ENCODE measurements at regions not wholly inside any gene's neighbourhood (a gene's known extent, or its start where the extent isn't known, plus 50 kb on each side); places are given as distances from the start of the nearest gene placed in this dataset.

GRCh38 chr3:177604181-177604580 lies 406.9 kb upstream of the TBL1XR1 start:
- Histone ChIP-seq H3K4me2 (ENCODE audit: insufficient read depth, low read length) (no peak overlapping the region), H2AFZ (ENCODE audit: low read depth, low read length) (no peak overlapping the region), H3K4me1 (ENCODE audit: control insufficient read depth, extremely low read depth, insufficient read depth, low read length) (peaks cover 13% of the 10 kb centered on the region), H3K27me3 (ENCODE audit: control insufficient read depth in 2 of 2, insufficient read depth in 2 of 2, low read length in 2 of 2) (no peaks in the 10 kb centered on the region), H4K20me1 (replicated peaks; ENCODE audit: control insufficient read depth, extremely low read depth, insufficient read depth, low read length) (no peaks in the 10 kb centered on the region), H3K27ac (ENCODE audit: insufficient read depth, low read depth, low read length) (no peak overlapping the region), H3K9me3 (replicated peaks; ENCODE audit: control insufficient read depth, insufficient read depth, low read length) (no peaks in the 10 kb centered on the region), H3K9me1 (replicated peaks; ENCODE audit: control insufficient read depth, extremely low read depth, insufficient read depth, low read length) (no peaks in the 10 kb centered on the region), H3K9ac (replicated peaks; ENCODE audit: extremely low read depth, insufficient read depth, low read length) (no peak overlapping the region), H3K4me3 (replicated peaks in 1 of 3; ENCODE audit: insufficient read depth in 1 of 3, low read depth in 1 of 3, low read length in 3 of 3) (no peak overlapping the region), H3K36me3 (ENCODE audit: control insufficient read depth in 2 of 2, extremely low read depth in 1 of 2, insufficient read depth in 2 of 2, low read length in 2 of 2) (no peaks in the 10 kb centered on the region), H3K79me2 (ENCODE audit: control insufficient read depth, insufficient read depth, low read length) (no peaks in the 10 kb centered on the region)
- TF ChIP-seq POLR2AphosphoS5 (IDR thresholded peaks at IDR 0.05; ENCODE audit: insufficient read depth, low read depth, low read length) = no peak
- TF ChIP-seq MYC (IDR thresholded peaks at IDR 0.05; ENCODE audit: low read depth, low read length) = no peak
- no peak for TF ChIP-seq POLR2A (IDR thresholded peaks at IDR 0.05; ENCODE audit: low read depth, low read length)
- no peak for TF ChIP-seq MAX (IDR thresholded peaks at IDR 0.05; ENCODE audit: insufficient read depth, insufficient read length)
- TF ChIP-seq CTCF (IDR thresholded peaks at IDR 0.05; ENCODE audit: extremely low read depth in 1 of 2, insufficient read depth in 1 of 2, low read depth in 1 of 2, low read length in 2 of 2) = no peak
- no peak for TF ChIP-seq GATA2 (IDR thresholded peaks at IDR 0.05; ENCODE audit: insufficient read depth, insufficient read length, low read depth, low read length)
- TF ChIP-seq FOS (IDR thresholded peaks at IDR 0.05; ENCODE audit: borderline replicate concordance, insufficient read depth, low read length) = no peak
- no peak for TF ChIP-seq EZH2 (IDR thresholded peaks at IDR 0.05; ENCODE audit: borderline replicate concordance, low read depth, low read length, severe bottlenecking)
- TF ChIP-seq JUN (IDR thresholded peaks at IDR 0.05; ENCODE audit: borderline replicate concordance, insufficient read depth, insufficient read length, low read depth) = no peak
- no TSS peak for BruUV-seq (replicated peaks)
- FAIRE-seq (no peak), DNase-seq (ENCODE audit: low read depth, low spot score) (no peak)
- intact Hi-C loops (cut with micrococcal nuclease) (loop anchor here (5.0 kb wide), 2 partner anchors 173 to 407 kb away; partner anchors contain the start of gene TBL1XR1), dilution Hi-C loops (cut with MboI; ENCODE audit: extremely low pct_ligation_motif_present, low sequenced_read_pairs) (no loop called here)
- ChIA-PET CTCF (no interaction called here), POLR2A (no interaction called here)
